GM12878 (cell line): ENCODE measurements at regions not wholly inside any gene's neighbourhood (a gene's known extent, or its start where the extent isn't known, plus 50 kb on each side); places are given as distances from the start of the nearest gene placed in this dataset.

Experiments
- EP300 ChIP-seq, 2 experiments: fragments of 150-350 bp in 1 of 2; IDR thresholded peaks; 2 replicates each; pipeline ENCODE4 v1.6.1; 2011 to 2012; ENCODE audit warnings: low read depth in 2 of 2, low read length in 2 of 2, borderline replicate concordance in 1 of 2, improper control_type of control experiment in 1 of 2, inconsistent platforms in 1 of 2; ENCODE audit not compliant: control insufficient read depth in 1 of 2
- EZH2 ChIP-seq: IDR thresholded peaks from 2 replicates; pipeline ENCODE4 v1.6.1; 2012; ENCODE audit warnings: low read depth, mild to moderate bottlenecking, control low read depth, inconsistent platforms, low read length, borderline replicate concordance; ENCODE audit not compliant: control insufficient read depth
- IKZF2 ChIP-seq, 2 experiments: fragments of 450-650 bp; IDR thresholded peaks; 2 replicates each; pipeline ENCODE4 v1.6.1; 2017; ENCODE audit warnings: mild to moderate bottlenecking in 2 of 2, moderate library complexity in 2 of 2
- POLR2A ChIP-seq: IDR thresholded peaks from 2 replicates; pipeline ENCODE4 v1.6.1; 2011; ENCODE audit warnings: low read depth, mild to moderate bottlenecking, low read length
- SMC3 ChIP-seq: IDR thresholded peaks from 2 replicates; pipeline ENCODE4 v1.6.1; 2011; ENCODE audit warnings: low read length, improper control_type of control experiment, borderline replicate concordance
- YY1 ChIP-seq: IDR thresholded peaks from 2 replicates; pipeline ENCODE4 v1.6.1; 2011; ENCODE audit warnings: low read depth, mild to moderate bottlenecking, low read length
- TF ChIP-seq, protein P1 (sequence below), 3 experiments: IDR thresholded peaks in 2 of 3; conservative IDR thresholded peaks in 1 of 3; 2 replicates each; pipeline ENCODE4 v1.5.1; 2011; ENCODE audit warnings: low read depth in 3 of 3, low read length in 3 of 3, mild to moderate bottlenecking in 3 of 3, control low read depth in 2 of 3, moderate library complexity in 2 of 3, inconsistent platforms in 1 of 3, mixed read lengths in 1 of 3; ENCODE audit not compliant: control insufficient read depth in 2 of 3, insufficient read depth in 1 of 3; ENCODE audit errors: extremely low read depth in 1 of 3

DNA sequence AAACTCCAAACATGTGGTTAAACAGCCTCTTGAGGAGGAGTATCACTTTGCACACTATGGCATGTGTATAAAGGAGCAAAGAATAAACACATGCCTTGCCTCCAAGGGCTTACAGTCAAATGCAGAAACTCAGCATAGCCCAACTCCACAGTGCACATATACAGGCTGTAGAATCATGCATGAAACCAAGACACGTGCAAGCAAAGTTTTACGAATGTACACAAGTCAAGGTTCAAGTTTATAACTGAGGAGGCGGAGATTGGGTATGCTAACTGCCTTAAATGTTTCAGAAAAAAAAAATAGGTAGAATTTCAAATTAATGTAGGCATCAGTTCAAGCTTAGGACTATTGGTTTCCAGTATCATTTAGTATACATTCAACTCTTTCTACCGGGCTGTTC is 321.1 kb downstream of the SOX9 start:
- no peak for TF ChIP-seq IKZF2 (IDR thresholded peaks at IDR 0.05)
- no peak for TF ChIP-seq YY1
- no peak for TF ChIP-seq EZH2
- TF ChIP-seq, protein P1, sequence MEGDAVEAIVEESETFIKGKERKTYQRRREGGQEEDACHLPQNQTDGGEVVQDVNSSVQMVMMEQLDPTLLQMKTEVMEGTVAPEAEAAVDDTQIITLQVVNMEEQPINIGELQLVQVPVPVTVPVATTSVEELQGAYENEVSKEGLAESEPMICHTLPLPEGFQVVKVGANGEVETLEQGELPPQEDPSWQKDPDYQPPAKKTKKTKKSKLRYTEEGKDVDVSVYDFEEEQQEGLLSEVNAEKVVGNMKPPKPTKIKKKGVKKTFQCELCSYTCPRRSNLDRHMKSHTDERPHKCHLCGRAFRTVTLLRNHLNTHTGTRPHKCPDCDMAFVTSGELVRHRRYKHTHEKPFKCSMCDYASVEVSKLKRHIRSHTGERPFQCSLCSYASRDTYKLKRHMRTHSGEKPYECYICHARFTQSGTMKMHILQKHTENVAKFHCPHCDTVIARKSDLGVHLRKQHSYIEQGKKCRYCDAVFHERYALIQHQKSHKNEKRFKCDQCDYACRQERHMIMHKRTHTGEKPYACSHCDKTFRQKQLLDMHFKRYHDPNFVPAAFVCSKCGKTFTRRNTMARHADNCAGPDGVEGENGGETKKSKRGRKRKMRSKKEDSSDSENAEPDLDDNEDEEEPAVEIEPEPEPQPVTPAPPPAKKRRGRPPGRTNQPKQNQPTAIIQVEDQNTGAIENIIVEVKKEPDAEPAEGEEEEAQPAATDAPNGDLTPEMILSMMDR (IDR thresholded peaks at IDR 0.05 in 2 of 3, conservative IDR thresholded peaks at IDR 0.05 in 1 of 3; ENCODE audit: control insufficient read depth in 2 of 3, extremely low read depth in 1 of 3, insufficient read depth in 1 of 3, low read depth in 3 of 3, low read length in 3 of 3), result no peak
- no peak for TF ChIP-seq SMC3
- no peak for TF ChIP-seq POLR2A
- no peak for TF ChIP-seq EP300 (IDR thresholded peaks at IDR 0.05; ENCODE audit: borderline replicate concordance in 1 of 2, control insufficient read depth in 1 of 2, low read depth in 2 of 2, low read length in 2 of 2)
